Forelimb muscle (tissue), 1 donor: ENCODE measurements at regions not wholly inside any gene's neighbourhood (a gene's known extent, or its start where the extent isn't known, plus 50 kb on each side); places are given as distances from the start of the nearest gene placed in this dataset.
"Not testable (repeated sequence)": the region's sequence is repeated elsewhere in the genome, so short reads cannot be mapped to it uniquely, and the experiment has no call there.

Experiments used
- DNase-seq: peaks from one replicate; pipeline ENCODE4 v3.0.0-alpha.2; 2013; ENCODE audit warnings: low read depth

- no peak for DNase-seq
Observed at GRCh38 chr4:26239801-26240200, 81.0 kb upstream of the RBPJ start.

- DNase-seq: no peak
Observed at GRCh38 chr4:26241179-26241578, 79.6 kb upstream of the RBPJ start.

- DNase-seq: no peak
Observed at GRCh38 chr4:26242451-26242850, 78.4 kb upstream of the RBPJ start.

- DNase-seq: not testable (repeated sequence)
Observed at GRCh38 chr4:26244138-26244537, 76.7 kb upstream of the RBPJ start.

- DNase-seq: peak; percentile 80
Observed at GRCh38 chr4:26248647-26249046, 72.2 kb upstream of the RBPJ start.

GRCh38 chr4:26252349-26253025 lies 68.3 kb upstream of the RBPJ start:
- DNase-seq: no peak

GRCh38 chr4:26253968-26254367 lies 66.8 kb upstream of the RBPJ start:
- no peak for DNase-seq

GRCh38 chr4:26255989-26256388 lies 64.8 kb upstream of the RBPJ start:
- DNase-seq: no peak

- DNase-seq: not testable (repeated sequence)
Observed at GRCh38 chr4:26257444-26257843, 63.4 kb upstream of the RBPJ start.

GRCh38 chr4:26257850-26258249 lies 63.0 kb upstream of the RBPJ start:
- no peak for DNase-seq

- no peak for DNase-seq
Observed at GRCh38 chr4:26260571-26260970, 60.2 kb upstream of the RBPJ start.

GRCh38 chr4:26261405-26261804 lies 59.4 kb upstream of the RBPJ start:
- no peak for DNase-seq

- no peak for DNase-seq
Observed at GRCh38 chr4:26263165-26263564, 57.6 kb upstream of the RBPJ start.

- DNase-seq: no peak
Observed at GRCh38 chr4:26264109-26264508, 56.7 kb upstream of the RBPJ start.

GRCh38 chr4:26267087-26267486 lies 53.7 kb upstream of the RBPJ start:
- peak; percentile 86 for DNase-seq

- no peak for DNase-seq
Observed at GRCh38 chr4:26268246-26268645, 52.6 kb upstream of the RBPJ start.

GRCh38 chr4:26269038-26269437 lies 51.8 kb upstream of the RBPJ start:
- no peak for DNase-seq
